HG03457 (cell line): ENCODE measurements at regions not wholly inside any gene's neighbourhood (a gene's known extent, or its start where the extent isn't known, plus 50 kb on each side); places are given as distances from the start of the nearest gene placed in this dataset.
"Not testable (repeated sequence)": the region's sequence is repeated elsewhere in the genome, so short reads cannot be mapped to it uniquely, and the experiment has no call there.

Experiments
- ATAC-seq: cut with Tn5 transposase; IDR thresholded peaks from one replicate; pipeline ENCODE4 v1.9.1; 2021; ENCODE audit warnings: moderate number of reproducible peaks; ENCODE audit not compliant: unreplicated experiment

GRCh38 chr13:83162493-83162892 lies 719.8 kb downstream of the SLITRK1 start:
- no peak for ATAC-seq

- no peak for ATAC-seq
Measured at GRCh38 chr13:83153848-83154247, 728.4 kb downstream of the SLITRK1 start.

GRCh38 chr13:83151308-83151660 lies 731.0 kb downstream of the SLITRK1 start:
- ATAC-seq = no peak

- no peak for ATAC-seq
Measured at GRCh38 chr13:83150616-83151307, 731.5 kb downstream of the SLITRK1 start.

GRCh38 chr13:83136660-83137059 lies 745.6 kb downstream of the SLITRK1 start:
- ATAC-seq = no peak

- no peak for ATAC-seq
Measured at GRCh38 chr13:83125791-83126190, 756.5 kb downstream of the SLITRK1 start.

GRCh38 chr13:83121896-83122295 lies 760.4 kb downstream of the SLITRK1 start:
- ATAC-seq = no peak

- no peak for ATAC-seq
Measured at GRCh38 chr13:83117046-83117445, 765.2 kb downstream of the SLITRK1 start.

GRCh38 chr13:83101574-83102247 lies 780.6 kb downstream of the SLITRK1 start:
- not testable (repeated sequence) for ATAC-seq

GRCh38 chr13:83100237-83100636 lies 782.0 kb downstream of the SLITRK1 start:
- no peak for ATAC-seq

- ATAC-seq = no peak
Measured at GRCh38 chr13:83088858-83089257, 793.4 kb downstream of the SLITRK1 start.

GRCh38 chr13:83086948-83087347 lies 795.3 kb downstream of the SLITRK1 start:
- no peak for ATAC-seq

- ATAC-seq = no peak
Measured at GRCh38 chr13:83086088-83086487, 796.2 kb downstream of the SLITRK1 start.

GRCh38 chr13:83085186-83085900 lies 796.9 kb downstream of the SLITRK1 start:
- ATAC-seq = no peak

- ATAC-seq = no peak
Measured at GRCh38 chr13:83077499-83077898, 804.8 kb downstream of the SLITRK1 start.

- not testable (repeated sequence) for ATAC-seq
Measured at GRCh38 chr13:83073930-83074329, 808.3 kb downstream of the SLITRK1 start.

GRCh38 chr13:83065108-83065507 lies 817.2 kb downstream of the SLITRK1 start:
- ATAC-seq = no peak

GRCh38 chr13:83057119-83057518 lies 825.2 kb downstream of the SLITRK1 start:
- no peak for ATAC-seq

GRCh38 chr13:83056269-83056668 lies 826.0 kb downstream of the SLITRK1 start:
- ATAC-seq = no peak

- no peak for ATAC-seq
Measured at GRCh38 chr13:83048419-83048818, 833.9 kb downstream of the SLITRK1 start.

GRCh38 chr13:83024955-83025594 lies 857.2 kb downstream of the SLITRK1 start:
- ATAC-seq = no peak

GRCh38 chr13:83024232-83024631 lies 858.0 kb downstream of the SLITRK1 start:
- ATAC-seq = no peak
